GM21529 (cell line): ENCODE measurements at regions not wholly inside any gene's neighbourhood (a gene's known extent, or its start where the extent isn't known, plus 50 kb on each side); places are given as distances from the start of the nearest gene placed in this dataset.

Experiments
- ATAC-seq: cut with Tn5 transposase; IDR thresholded peaks from one replicate; pipeline ENCODE4 v1.9.1; 2021; ENCODE audit not compliant: unreplicated experiment

DNA sequence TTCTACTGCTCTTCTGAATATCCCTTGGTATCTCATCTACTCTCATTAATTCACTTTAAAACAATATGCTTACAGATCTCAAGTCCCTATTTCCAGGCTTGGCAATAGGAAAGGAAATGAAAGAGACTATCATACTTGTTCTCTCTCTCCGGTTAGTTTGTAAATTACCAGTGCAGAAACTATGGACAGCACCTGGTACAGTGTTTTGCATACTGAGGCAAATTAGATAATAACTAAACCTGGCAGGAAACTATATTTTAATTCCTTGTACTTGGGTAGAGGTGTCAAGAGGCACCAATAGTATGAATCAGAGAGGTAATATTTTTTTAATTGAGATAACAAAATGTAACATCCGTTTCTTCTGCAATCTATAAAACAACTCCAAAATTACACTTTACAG is 97.7 kb upstream of the TMEM196 start:
- ATAC-seq: peak; percentile 44

DNA sequence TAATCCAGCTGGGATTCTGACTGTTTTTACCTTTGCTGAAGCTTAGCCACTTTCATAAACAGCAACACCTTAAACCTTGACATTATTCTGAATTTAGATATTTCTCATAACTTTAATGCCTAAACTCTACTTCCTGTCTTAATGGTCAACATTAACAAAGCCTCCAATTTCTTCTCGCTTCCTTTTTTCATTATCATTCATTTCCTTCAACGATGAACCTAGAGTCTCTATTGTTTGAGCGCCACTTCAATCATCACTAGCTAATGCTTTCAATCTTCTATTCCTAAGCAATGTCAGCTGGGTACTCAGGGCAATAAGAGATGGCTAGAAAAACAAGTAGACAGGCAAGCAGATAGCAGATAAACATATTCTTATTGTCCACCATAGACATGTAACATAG is 96.6 kb upstream of the TMEM196 start:
- ATAC-seq: peak; percentile 59

DNA sequence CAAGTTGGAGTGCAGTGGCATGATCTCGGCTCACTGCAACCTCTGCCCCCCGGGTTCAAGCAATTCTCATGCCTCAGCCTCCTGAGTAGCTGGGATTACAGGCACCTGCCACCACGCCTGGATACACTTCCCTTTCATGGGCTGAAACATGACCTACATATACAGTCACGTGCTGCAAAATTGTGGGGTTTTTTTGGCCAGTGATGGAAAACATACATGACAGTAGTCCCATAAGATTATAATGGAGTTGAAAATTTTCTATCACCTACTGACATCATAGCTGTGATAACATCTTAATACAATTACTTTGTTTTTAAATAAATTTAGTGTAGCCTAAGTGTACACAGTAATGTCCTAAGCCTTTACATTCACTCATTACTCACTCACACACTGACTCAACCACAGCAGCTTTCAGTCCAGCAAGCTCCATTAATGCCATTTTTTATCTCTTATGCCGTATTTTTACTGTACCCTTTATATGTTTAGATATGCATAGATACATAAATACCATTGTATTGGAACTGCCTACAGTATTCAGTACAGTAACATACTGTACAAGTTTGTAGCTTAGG is 79.9 kb upstream of the TMEM196 start:
- ATAC-seq: no peak

DNA sequence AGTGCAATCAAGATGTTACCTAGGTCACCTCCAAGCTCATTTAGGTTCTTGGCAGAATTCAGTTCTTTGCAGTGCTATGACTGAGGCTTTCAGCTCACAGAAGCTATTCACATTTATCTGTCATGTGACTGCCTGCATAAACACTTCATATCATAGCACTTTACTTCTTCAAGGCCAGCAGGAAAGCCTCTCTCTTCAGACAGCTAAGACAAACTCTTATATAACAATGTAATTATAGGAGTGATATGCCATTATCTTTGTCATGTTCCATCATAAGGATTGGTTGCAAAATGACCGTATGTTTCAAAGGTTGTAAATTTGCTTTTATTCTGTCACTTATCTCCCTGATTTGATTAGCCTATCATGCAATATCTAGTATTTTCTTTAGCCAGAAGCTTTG is 78.8 kb upstream of the TMEM196 start:
- ATAC-seq: no peak

DNA sequence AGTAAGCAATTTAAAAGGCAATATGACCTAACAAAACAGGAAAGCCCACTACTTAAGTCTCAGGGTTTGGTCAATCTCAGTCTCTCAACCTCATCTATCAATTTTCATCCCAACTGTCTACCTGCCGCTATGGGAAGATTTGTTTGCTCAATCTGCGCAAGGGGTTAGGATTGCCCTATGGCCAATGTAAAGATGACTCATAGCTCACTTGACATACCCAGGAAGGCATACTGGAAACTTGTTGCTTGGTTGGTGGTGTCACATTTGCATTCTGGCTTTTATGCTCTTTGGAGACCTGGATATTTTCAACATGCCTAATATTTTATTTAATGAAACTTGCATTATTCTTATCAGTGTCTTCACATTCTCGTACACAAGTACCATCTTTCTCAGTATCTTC is 78.1 kb upstream of the TMEM196 start:
- ATAC-seq: no peak

DNA sequence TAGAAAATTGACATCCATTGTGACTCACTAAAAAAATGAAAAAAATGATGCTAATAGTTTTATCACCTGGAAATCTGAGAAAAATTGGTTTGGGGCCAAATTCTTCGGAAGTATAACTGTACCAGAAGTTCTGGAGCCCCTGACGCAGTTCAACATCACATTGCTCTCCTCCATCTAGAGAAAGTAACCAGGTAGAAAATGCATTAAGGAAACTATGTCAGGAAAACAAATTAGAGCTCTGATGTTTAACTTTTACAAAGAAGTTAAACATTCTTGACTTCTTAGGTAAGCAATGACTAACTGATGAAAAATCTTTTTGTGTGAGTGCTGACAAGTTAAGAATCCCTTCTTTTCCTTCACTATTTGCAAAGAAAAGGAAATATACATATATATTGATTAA is 61.1 kb upstream of the TMEM196 start:
- ATAC-seq: no peak

DNA sequence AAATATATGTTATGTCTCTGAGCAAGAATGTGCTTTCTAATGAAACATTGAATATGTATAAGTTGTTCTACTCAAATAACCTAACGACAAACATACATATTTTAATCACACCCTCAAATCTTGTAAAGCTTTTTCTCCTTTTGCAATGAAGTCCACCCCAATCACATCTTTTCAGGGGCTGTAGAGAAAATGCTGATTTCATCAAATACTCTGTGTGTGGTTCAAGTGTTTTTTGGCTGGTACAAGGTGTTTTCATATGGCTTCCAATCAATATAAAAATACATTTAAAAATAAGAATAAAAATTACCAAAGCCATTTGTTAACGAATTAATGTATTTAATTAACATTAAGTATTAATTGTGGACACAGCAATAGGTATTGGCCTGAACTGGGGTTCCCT is 57.2 kb upstream of the TMEM196 start:
- no peak for ATAC-seq
